H1 (cell line): ENCODE measurements at regions not wholly inside any gene's neighbourhood (a gene's known extent, or its start where the extent isn't known, plus 50 kb on each side); places are given as distances from the start of the nearest gene placed in this dataset.

Experiments
- CTCF ChIA-PET: fragments of 300-600 bp; sonication (Branson Sonifier 250); formaldehyde crosslinking; loops from one replicate; lab custom pipeline; 2021; ENCODE audit not compliant: partially characterized antibody; lab: Charles Lee
- POLR2A ChIA-PET: fragments of 300-600 bp; sonication (Branson Sonifier 250); formaldehyde crosslinking; loops from one replicate; lab custom pipeline; 2021; ENCODE audit warnings: inconsistent platforms; ENCODE audit not compliant: partially characterized antibody; lab: Charles Lee
- DNase-seq, 2 experiments: peaks; one replicate each; pipeline versions ENCODE4 v3.0.0 to v3.0.0-alpha.2; 2010 to 2022; ENCODE audit warnings: low spot score in 2 of 2, low read depth in 1 of 2, mixed read lengths in 1 of 2
- FAIRE-seq: peaks from 2 replicates; lab custom pipeline; 2011; peaks lifted over from hg19 to GRCh38; lab: Jason Lieb, UNC
- H2AFZ ChIP-seq: 2 replicates; pipeline ENCODE4 v1.8.1; 2012; ENCODE audit warnings: low read length, inconsistent platforms
- H2AK5ac ChIP-seq: 2 replicates; pipeline ENCODE4 v1.6.1; 2013; ENCODE audit warnings: low read depth, low read length
- H2BK120ac ChIP-seq: replicated peaks from 2 replicates; pipeline ENCODE3; 2013; ENCODE audit warnings: low read depth, low read length, inconsistent platforms
- H2BK12ac ChIP-seq: 2 replicates; pipeline ENCODE4 v1.6.1; 2013; ENCODE audit warnings: low read depth, low read length
- H2BK15ac ChIP-seq: 2 replicates; pipeline ENCODE4 v1.6.1; 2013; ENCODE audit warnings: low read length
- H2BK20ac ChIP-seq: 2 replicates; pipeline ENCODE4 v1.6.1; 2013; ENCODE audit warnings: low read length
- H2BK5ac ChIP-seq: 2 replicates; pipeline ENCODE4 v1.6.1; 2013; ENCODE audit warnings: low read depth, low read length
- H3K14ac ChIP-seq: 2 replicates; pipeline ENCODE4 v1.6.1; 2013; ENCODE audit warnings: inconsistent platforms; ENCODE audit not compliant: insufficient read length
- H3K18ac ChIP-seq: 2 replicates; pipeline ENCODE4 v1.6.1; 2013; ENCODE audit warnings: low read length; ENCODE audit errors: extremely low read depth
- H3K23ac ChIP-seq: 2 replicates; pipeline ENCODE4 v1.6.1; 2013; ENCODE audit warnings: inconsistent platforms; ENCODE audit not compliant: insufficient read length
- H3K23me2 ChIP-seq: 2 replicates; pipeline ENCODE4 v1.6.1; 2013; ENCODE audit warnings: low read depth, low read length
- H3K27ac ChIP-seq: 2 replicates; pipeline ENCODE4 v1.6.1; 2011; ENCODE audit warnings: low read depth, low read length, inconsistent platforms
- H3K27me3 ChIP-seq, 4 experiments: replicated peaks in 1 of 4; 1 replicate in 1 of 4; 2 replicates in 3 of 4; pipeline versions ENCODE4 v1.6.1 to v1.8.1; 2011 to 2013; ENCODE audit warnings: low read length in 3 of 4, mild to moderate bottlenecking in 3 of 4, inconsistent platforms in 2 of 4, mixed read lengths in 2 of 4, moderate library complexity in 1 of 4; ENCODE audit not compliant: control insufficient read depth in 3 of 4, insufficient read depth in 3 of 4; ENCODE audit errors: extremely low read depth in 1 of 4
- H3K36me3 ChIP-seq, 4 experiments: 2 replicates each; pipeline versions ENCODE4 v1.6.1 to v1.8.1; 2011 to 2013; ENCODE audit warnings: mild to moderate bottlenecking in 4 of 4, low read length in 3 of 4, moderate library complexity in 2 of 4, control low read depth in 1 of 4, inconsistent platforms in 1 of 4; ENCODE audit not compliant: insufficient read depth in 4 of 4, control insufficient read depth in 2 of 4
- H3K4ac ChIP-seq: replicated peaks from 2 replicates; pipeline ENCODE3; 2013; ENCODE audit warnings: low read length, low read depth, mixed read lengths, inconsistent platforms; ENCODE audit not compliant: insufficient read length
- H3K4me1 ChIP-seq, 4 experiments: replicated peaks in 1 of 4; 1 replicate in 1 of 4; 2 replicates in 3 of 4; pipeline versions ENCODE4 v1.6.1 to v1.8.1; 2011 to 2013; ENCODE audit warnings: low read length in 3 of 4, inconsistent platforms in 2 of 4, mixed read lengths in 1 of 4; ENCODE audit not compliant: insufficient read depth in 4 of 4, control insufficient read depth in 3 of 4
- H3K4me2 ChIP-seq, 2 experiments: 2 replicates each; pipeline versions ENCODE4 v1.6.1 to v1.8.1; 2011 to 2013; ENCODE audit warnings: low read depth in 2 of 2, low read length in 2 of 2, control low read depth in 1 of 2, inconsistent platforms in 1 of 2, mild to moderate bottlenecking in 1 of 2; ENCODE audit not compliant: insufficient read depth in 1 of 2
- H3K4me3 ChIP-seq, 4 experiments: fragments of 200-600, 300-600 bp in 1 of 4; sonication (generic), shearing (Covaris generic), sonication (Bioruptor Twin) in 1 of 4; 2 replicates each; pipeline versions ENCODE4 v1.5.1 to v1.8.1; 2011 to 2016; ENCODE audit warnings: low read length in 4 of 4, low read depth in 3 of 4, control low read depth in 2 of 4, inconsistent platforms in 2 of 4, mild to moderate bottlenecking in 2 of 4, mixed read lengths in 1 of 4, moderate library complexity in 1 of 4; ENCODE audit not compliant: insufficient read depth in 2 of 4; ENCODE audit errors: extremely low read depth in 1 of 4
- H3K56ac ChIP-seq: replicated peaks from 2 replicates; pipeline ENCODE3; 2013; ENCODE audit warnings: low read depth, mild to moderate bottlenecking, mixed read lengths, low read length, inconsistent platforms; ENCODE audit not compliant: insufficient read length
- H3K79me1 ChIP-seq: 2 replicates; pipeline ENCODE4 v1.6.1; 2013; ENCODE audit warnings: low read depth, low read length, control low read depth
- H3K79me2 ChIP-seq, 2 experiments: 2 replicates each; pipeline versions ENCODE4 v1.6.1 to v1.8.1; 2012 to 2013; ENCODE audit warnings: low read length in 2 of 2, mild to moderate bottlenecking in 2 of 2, inconsistent platforms in 1 of 2; ENCODE audit not compliant: insufficient read depth in 2 of 2, control insufficient read depth in 1 of 2
- H3K9ac ChIP-seq, 4 experiments: replicated peaks in 1 of 4; 1 replicate in 1 of 4; 2 replicates in 3 of 4; pipeline versions ENCODE4 v1.6.1 to v1.8.1; 2011 to 2013; ENCODE audit warnings: low read depth in 3 of 4, low read length in 3 of 4, control low read depth in 2 of 4, mild to moderate bottlenecking in 2 of 4, moderate library complexity in 2 of 4, inconsistent platforms in 1 of 4; ENCODE audit errors: extremely low read depth in 1 of 4
- H3K9me3 ChIP-seq, 2 experiments: 2 replicates each; pipeline versions ENCODE4 v1.6.1 to v1.8.1; 2012 to 2013; ENCODE audit warnings: mild to moderate bottlenecking in 2 of 2, moderate library complexity in 2 of 2, control low read depth in 1 of 2, inconsistent platforms in 1 of 2, low read depth in 1 of 2, low read length in 1 of 2, mixed read lengths in 1 of 2; ENCODE audit not compliant: insufficient read depth in 2 of 2
- H4K20me1 ChIP-seq, 2 experiments: replicated peaks in 1 of 2; 2 replicates each; pipeline versions ENCODE3 to v1.8.1; 2011 to 2013; ENCODE audit warnings: inconsistent platforms in 2 of 2, low read length in 2 of 2, mild to moderate bottlenecking in 1 of 2; ENCODE audit not compliant: insufficient read depth in 2 of 2, control insufficient read depth in 1 of 2
- H4K5ac ChIP-seq: 2 replicates; pipeline ENCODE4 v1.6.1; 2013; ENCODE audit warnings: low read length, low read depth, mixed read lengths, inconsistent platforms; ENCODE audit not compliant: insufficient read length
- H4K8ac ChIP-seq: 2 replicates; pipeline ENCODE4 v1.8.0; 2013; ENCODE audit warnings: mild to moderate bottlenecking, moderate library complexity, low read length, inconsistent platforms; ENCODE audit not compliant: insufficient read depth; ENCODE audit errors: extremely low read depth
- H4K91ac ChIP-seq: replicated peaks from 2 replicates; pipeline ENCODE3; 2013; ENCODE audit warnings: low read length, mixed read lengths, inconsistent platforms; ENCODE audit not compliant: insufficient read length
- CBX5 ChIP-seq: fragments of 300-800, 300-1000 bp; sonication (generic); IDR thresholded peaks from 2 replicates; pipeline ENCODE4 v1.7.1; 2016; ENCODE audit warnings: antibody characterized with exemption, low read length, low read depth
- CEBPB ChIP-seq: IDR thresholded peaks from 2 replicates; pipeline ENCODE4 v1.6.1; 2012; ENCODE audit warnings: low read depth, low read length
- JUND ChIP-seq: IDR thresholded peaks from 2 replicates; pipeline ENCODE4 v1.6.1; 2011; ENCODE audit warnings: mild to moderate bottlenecking, improper control_type of control experiment, low read length
- YY1 ChIP-seq: IDR thresholded peaks from 2 replicates; pipeline ENCODE4 v1.6.1; 2011; ENCODE audit warnings: low read depth, mild to moderate bottlenecking, low read length
- WGBS, 2 experiments: shearing (Covaris generic) in 1 of 2; methylation state at CpG; one replicate each; pipeline versions ENCODE4 v1.1.6 to v1.1.7; 2013 to 2015; ENCODE audit warnings: low lambda C conversion rate in 2 of 2, mixed read lengths in 2 of 2, inconsistent platforms in 1 of 2, low coverage in 1 of 2, missing lambda C conversion rate in 1 of 2; ENCODE audit not compliant: insufficient replicate concordance in 2 of 2, insufficient coverage in 1 of 2, insufficient read length in 1 of 2; ENCODE audit errors: extremely low coverage in 1 of 2, missing lambda C conversion rate in 1 of 2; 5-methylcytosine and 5-hydroxymethylcytosine counted together

DNA sequence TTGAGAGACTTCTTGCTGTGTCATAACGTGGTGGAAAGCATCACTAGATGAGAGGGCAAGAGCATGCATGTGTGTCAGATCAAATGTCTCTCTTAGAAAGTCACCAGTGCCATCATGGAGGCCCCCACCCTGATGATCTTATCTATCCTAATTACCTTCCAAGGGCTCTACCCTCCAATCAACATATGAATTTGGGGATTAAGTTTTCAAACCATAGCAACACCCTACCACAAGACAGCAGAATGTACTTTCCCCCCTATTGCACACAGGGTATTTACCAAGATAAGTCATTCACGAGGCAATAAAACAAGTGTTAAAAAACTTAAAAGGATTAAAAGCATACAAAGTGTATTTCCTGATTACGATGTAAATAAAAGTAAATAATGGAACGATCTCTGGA is 515.6 kb downstream of the LMO4 start:
- Histone ChIP-seq H2AFZ (no peak overlapping the region), H4K20me1 (no peaks in the 10 kb centered on the region), H3K79me2 (no peaks in the 10 kb centered on the region), H2BK15ac (no peak overlapping the region), H4K8ac (no peak overlapping the region), H3K4me2 (no peak overlapping the region), H3K27me3 (no peaks in the 10 kb centered on the region; a peak in 1 of 7 replicates), H3K14ac (no peak overlapping the region), H4K91ac (no peak overlapping the region), H3K36me3 (no peaks in the 10 kb centered on the region), H3K79me1 (no peaks in the 10 kb centered on the region), H2BK12ac (no peak overlapping the region), H3K9me3 (no peaks in the 10 kb centered on the region), H3K27ac (no peak overlapping the region), H2BK20ac (no peak overlapping the region), H3K4me1 (no peaks in the 10 kb centered on the region), H3K9ac (peak overlapping the region in 1 of 4 experiments; percentile 34; a peak in 1 of 7 replicates), H2BK120ac (no peak overlapping the region), H2AK5ac (no peak overlapping the region), H3K56ac (no peak overlapping the region), H3K18ac (no peak overlapping the region), H3K4me3 (no peak overlapping the region), H3K23me2 (no peaks in the 10 kb centered on the region), H3K4ac (no peak overlapping the region), H3K23ac (no peak overlapping the region), H2BK5ac (no peak overlapping the region), H4K5ac (no peak overlapping the region)
- ChIA-PET CTCF (no interaction called here), POLR2A (no interaction called here)
- no peak for DNase-seq
- TF ChIP-seq CEBPB (no peak), YY1 (no peak), JUND (no peak), CBX5 (no peak)
- 94% methylated on average over 4 of the region's 4 CpGs; no CpG with 5 or more reads in 1 of the 2 experiments for WGBS, 2 experiments
- no peak for FAIRE-seq
